Glomerular visceral epithelial cell (primary cell): ENCODE measurements at regions not wholly inside any gene's neighbourhood (a gene's known extent, or its start where the extent isn't known, plus 50 kb on each side); places are given as distances from the start of the nearest gene placed in this dataset.

Experiments
- DNase-seq: peaks from one replicate; pipeline ENCODE4 v3.0.0-alpha.2; 2016; ENCODE audit errors: extremely low spot score

GRCh38 chr3:150165396-150166094 is 194.8 kb upstream of the PFN2 start:
- no peak for DNase-seq

GRCh38 chr3:150161011-150161410 is 190.3 kb upstream of the PFN2 start:
- no peak for DNase-seq

- DNase-seq: peak; percentile 35
Measured at GRCh38 chr3:150158943-150159625, 188.4 kb upstream of the PFN2 start.

GRCh38 chr3:150152567-150152966 is 181.9 kb upstream of the PFN2 start:
- DNase-seq: no peak

DNA sequence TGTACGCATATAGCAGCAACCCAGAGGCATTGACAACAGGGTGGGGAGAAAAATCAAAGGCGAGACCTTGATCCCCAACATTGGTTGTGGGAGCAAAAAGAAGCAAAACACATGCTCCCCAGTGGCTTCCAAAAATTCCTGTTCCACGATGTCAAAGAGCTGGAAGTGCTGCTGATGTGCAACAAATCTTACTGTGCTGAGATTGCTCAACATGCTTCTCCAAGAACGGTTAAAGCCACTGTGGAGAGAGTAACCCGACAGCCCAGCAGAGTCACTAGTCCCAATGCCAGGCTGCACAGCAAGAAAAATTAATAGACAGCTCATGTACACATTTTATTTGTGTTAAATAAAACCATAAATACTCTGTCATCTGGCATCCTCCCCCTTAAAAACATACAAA is 179.9 kb upstream of the PFN2 start:
- no peak for DNase-seq

- peak; percentile 86 for DNase-seq
Measured at GRCh38 chr3:150149651-150150051, 179.0 kb upstream of the PFN2 start.

DNA sequence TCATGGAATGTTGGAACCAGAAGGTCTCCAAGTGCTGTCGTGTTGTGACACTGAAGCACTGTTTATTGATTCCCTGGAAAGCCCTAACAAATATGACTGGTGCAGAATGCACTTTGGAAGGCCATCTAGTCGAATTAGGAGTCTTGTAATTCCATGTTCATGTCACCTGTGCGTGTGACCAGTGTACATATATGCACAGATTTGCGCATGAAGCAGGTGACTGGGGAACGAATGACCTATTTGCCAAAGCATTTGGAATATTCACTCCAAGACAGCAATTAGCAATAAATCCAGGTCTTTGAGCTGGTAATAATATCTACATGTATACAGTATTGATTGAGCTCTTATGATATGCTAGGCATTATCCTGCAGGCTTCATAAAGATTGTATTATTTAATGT is 177.5 kb upstream of the PFN2 start:
- no peak for DNase-seq

DNA sequence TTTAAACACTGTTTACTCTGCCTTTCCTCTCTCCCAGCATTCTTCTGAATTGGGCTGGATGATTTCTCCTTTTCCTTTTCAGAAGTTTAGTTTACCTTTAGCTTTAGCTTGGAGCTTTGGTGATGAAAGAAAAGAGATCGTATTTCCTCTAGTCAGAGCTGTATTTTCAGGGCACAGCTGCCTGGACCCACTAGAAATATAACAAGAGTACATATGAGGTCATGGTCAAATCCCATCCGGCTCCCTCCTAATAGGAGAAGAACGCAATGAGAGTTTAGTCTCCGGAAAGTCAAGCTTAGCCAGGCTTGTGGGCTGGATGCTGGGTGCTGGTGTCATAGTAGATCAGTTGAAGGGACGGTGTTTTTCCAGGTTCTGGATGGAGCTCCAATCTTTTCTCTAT is 177.1 kb upstream of the PFN2 start:
- no peak for DNase-seq

DNA sequence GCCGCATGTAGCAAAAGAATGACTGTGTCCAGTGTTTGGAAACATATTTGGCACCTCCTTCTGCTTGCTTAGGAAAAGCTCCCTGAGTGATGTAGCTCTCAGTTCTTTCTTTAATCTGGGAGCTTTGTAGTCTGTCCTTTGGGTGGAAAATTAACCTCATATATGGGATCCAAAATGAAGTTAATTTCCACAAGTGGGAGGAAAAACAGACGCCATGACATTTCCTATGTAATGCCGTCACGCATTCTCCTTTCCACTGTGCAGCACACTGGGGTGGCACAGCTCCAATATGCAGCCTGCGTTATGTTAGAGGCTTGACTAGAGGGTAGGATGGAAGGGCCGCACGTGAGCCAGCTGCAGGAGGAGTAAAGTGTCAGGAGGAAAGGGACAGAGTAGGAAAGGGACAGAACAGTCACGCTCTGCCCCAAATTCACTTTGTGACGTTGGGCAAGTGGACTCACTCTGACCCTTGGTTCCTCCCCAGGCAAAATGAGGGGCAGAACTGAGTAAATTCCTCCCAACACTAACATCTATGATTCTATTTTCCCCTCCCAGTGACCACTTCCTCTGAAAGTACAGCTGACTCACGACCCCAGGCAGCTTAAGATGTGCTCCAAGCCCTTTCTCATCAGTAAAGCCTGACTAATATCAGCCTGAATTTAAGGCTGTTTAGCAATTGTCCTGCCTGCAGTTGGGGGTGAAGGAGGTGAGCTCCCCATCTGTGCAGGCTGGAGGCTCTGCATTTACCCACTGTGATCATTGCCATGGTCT is 176.5 kb upstream of the PFN2 start:
- DNase-seq: peak; percentile 79

- DNase-seq: no peak
Measured at GRCh38 chr3:150145659-150146058, 175.0 kb upstream of the PFN2 start.

- no peak for DNase-seq
Measured at GRCh38 chr3:150144191-150144708, 173.6 kb upstream of the PFN2 start.

DNA sequence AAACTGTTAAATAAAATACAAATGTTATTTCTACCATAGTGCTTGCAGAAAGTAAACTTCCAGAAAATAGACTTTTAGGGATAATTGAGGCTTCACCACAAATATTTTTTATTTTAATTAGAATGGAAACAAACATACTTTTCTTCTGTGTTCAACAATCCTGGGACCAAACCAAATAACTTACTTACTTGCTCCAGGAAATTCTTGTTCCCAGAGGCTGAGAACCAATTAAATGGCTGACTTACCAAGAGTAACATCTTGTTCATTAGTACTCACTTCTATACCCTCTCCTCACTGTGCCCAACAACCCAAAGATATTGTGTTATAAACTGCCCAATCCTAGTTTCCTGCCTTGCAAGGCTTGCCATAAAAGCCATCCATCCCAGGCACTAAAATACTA is 172.2 kb upstream of the PFN2 start:
- no peak for DNase-seq

DNA sequence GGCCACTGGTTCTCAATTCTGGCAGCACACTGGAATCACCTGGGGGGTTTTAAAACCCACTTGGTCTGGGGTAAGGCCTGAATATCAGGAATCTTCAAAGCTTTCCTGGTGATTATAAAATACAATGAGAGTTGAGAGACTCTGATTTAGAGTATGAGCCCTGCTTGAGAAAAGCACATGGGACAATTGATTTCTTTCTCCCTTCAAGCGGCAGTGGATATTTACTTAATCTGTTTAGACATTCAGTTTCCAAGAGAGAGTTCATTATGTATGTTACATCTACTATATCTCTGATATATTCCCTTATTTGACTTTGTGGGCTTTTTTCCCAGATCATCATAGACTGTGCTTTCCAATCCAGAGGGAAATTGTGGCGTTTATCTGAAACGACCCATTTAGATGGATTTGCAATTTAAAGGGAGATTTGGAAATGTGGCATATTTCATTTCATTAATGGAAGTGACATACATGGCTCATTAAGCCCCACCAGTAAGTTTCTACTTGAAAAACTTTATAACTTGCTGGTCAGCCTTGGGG is 171.2 kb upstream of the PFN2 start:
- DNase-seq: no peak

- DNase-seq: no peak
Measured at GRCh38 chr3:150140614-150141321, 170.1 kb upstream of the PFN2 start.

GRCh38 chr3:150138824-150139223 is 168.1 kb upstream of the PFN2 start:
- no peak for DNase-seq

DNA sequence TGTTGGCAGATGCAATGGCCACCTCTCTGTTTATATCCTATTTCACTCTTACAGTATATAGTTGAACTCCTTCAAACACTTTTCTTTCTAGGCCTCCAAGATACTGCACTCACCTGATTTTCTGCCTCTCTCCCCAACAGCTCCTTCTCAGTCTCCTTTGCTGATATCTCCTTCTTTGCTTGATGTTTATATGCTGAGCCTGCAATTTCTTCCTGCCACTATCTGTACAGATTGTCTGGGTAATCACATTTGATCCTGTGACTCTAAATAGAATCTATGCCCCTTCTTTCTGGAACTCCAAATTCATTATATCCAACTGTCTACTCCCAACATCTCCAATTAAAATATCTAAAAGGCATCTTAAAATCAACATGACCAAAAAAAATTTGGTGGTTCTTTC is 165.5 kb upstream of the PFN2 start:
- DNase-seq: no peak

GRCh38 chr3:150135287-150135721 is 164.6 kb upstream of the PFN2 start:
- DNase-seq: no peak

DNA sequence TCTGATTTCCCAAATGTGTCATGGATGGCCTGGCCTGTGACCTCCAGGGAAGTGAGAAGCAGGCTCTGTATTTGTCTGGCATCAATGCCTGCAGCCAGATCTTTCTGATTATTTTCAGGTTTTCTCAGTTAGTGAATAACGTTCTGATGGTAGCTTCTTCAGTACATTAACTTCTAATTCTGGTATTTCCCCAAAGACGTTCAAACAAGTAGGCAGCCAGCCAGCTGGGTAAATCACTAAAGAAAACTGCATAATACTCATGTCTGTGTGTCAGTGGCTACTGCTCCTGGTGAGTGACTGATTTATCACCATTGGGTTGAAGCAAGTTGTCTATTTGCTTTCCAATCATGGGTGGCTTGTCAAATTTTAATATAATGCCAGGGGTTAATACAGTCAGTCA is 162.6 kb upstream of the PFN2 start:
- DNase-seq: peak; percentile 23

- DNase-seq: peak; percentile 32
Measured at GRCh38 chr3:150132101-150132749, 161.5 kb upstream of the PFN2 start.

DNA sequence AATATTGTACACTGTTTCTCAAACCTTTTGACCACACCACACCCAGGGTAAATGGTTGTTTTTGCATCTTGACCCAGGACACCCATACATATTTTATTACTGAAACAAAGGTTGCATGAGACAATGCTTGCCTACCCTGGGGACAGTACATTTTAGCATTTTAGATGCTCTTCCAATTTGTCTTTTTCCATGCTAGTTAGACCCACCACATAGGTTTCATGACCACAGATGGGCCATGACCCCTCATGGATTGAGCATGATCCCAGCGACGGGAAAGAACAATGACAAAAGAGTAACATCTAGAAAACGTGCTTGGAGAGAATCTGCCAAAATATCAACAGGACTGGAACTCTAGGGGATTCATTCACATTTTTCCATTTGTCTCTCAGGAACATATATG is 161.0 kb upstream of the PFN2 start:
- no peak for DNase-seq
